GM18870 (cell line): ENCODE measurements at regions not wholly inside any gene's neighbourhood (a gene's known extent, or its start where the extent isn't known, plus 50 kb on each side); places are given as distances from the start of the nearest gene placed in this dataset.

ENCODE experiments used
- ATAC-seq: cut with Tn5 transposase; IDR thresholded peaks from one replicate; pipeline ENCODE4 v1.9.1; 2021; ENCODE audit warnings: moderate library complexity; ENCODE audit not compliant: unreplicated experiment

GRCh38 chr20:4095639-4096038 is 53.0 kb upstream of the SMOX start:
- ATAC-seq = no peak

DNA sequence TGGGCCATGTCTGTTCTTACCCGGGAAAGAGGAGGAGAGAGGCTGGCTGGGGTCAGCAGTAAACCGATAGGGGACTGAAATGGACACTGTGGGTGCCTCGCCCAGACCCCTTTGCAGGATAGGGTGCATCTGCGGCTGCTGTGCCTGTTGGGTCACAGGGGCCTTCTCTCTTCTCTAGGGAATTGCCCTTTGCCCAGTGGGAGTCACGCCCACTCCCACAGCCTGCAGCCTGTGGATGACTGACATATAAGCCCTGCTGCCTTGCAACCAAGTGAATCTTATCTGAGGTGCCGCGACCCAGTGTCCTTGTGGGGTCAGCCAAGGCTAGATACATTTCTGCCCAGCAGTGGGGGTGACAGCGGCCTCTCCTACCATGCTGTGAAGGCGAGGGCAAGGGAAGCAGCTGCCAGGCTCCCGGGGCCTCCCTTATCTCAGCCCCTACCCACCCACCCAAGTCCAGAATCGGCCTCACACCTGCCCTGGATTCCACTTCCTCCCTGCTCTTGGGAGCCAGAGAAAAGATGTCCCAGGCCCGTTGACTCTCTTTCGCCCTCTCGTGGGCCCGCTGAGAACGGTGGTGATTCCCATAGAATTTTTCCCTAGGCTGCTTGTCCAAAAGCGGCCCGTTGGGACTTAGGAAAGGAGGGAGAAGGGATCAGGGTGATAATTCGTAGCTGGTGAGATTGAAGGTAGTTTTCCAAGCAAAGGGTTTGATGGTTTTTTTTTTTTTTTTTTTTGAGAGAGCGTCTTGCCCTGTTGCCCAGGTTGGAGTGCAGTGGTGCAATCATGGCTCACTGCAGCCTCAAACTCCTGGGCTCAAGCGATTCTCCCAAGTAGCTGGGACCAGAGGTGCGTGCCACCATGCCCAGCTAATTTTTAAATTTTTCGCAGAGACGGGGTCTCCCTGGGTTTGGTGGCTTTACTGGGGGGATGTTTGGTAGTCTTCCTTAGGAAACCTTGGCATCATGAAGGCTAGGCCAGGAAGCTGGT is 56.8 kb upstream of the SMOX start:
- no peak for ATAC-seq

GRCh38 chr20:4090756-4091489 is 57.7 kb upstream of the SMOX start:
- no peak for ATAC-seq

DNA sequence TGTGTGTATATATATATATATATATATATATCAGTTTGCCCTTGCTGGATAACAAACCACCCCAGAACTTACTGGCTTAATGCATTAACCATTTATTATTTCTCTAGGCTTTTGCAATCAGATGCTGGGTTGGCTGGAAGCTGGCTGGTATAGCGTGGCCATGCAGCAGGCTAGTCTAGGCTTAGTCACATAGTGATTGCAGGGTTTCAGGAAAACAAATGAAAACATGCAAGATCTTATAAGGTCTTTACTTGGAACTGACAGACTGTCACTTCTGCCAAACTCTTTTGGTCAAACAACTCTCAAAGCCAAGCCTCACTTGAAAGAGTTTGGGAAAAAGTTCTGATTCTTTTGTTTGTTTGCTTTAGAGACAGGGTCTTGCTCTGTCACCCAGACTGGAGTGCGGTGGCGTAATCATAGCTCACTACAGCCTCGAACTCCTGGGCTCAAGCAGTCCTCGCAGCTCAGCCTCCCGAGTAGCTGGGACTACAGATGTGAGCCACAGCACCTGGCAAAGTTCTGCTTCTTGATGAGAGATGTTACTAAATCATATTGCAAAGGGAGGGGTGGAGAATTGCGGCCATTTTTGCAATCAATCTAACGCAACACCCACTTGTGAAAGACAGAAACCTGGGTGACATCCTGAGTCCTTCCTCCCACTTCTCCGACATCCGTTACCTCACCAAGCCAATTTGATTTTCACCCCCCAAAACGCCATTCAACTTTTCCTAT is 58.7 kb upstream of the SMOX start:
- ATAC-seq = no peak

GRCh38 chr20:4088766-4089165 is 59.9 kb upstream of the SMOX start:
- ATAC-seq = no peak

DNA sequence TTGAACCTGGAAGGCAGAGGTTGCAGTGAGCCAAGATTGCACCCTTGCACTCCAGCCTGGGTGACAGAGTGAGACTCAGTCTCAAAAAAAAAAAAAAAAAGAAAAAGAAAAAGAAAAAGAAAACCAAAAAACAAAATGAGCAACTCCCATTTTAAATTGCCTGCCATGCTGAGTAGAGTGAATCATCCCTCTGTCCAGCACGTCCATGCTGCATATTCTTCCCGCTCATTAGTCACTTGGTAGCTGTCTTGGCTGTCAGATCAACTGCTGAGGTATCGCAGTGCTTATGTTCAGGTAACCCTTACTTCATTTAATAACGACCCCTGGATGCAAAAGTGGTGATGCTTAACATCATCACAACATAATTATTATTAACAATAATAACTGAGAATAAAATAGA is 60.7 kb upstream of the SMOX start:
- no peak for ATAC-seq

GRCh38 chr20:4086771-4087687 is 61.6 kb upstream of the SMOX start:
- no peak for ATAC-seq

GRCh38 chr20:4084721-4085120 is 63.9 kb upstream of the SMOX start:
- ATAC-seq = no peak

DNA sequence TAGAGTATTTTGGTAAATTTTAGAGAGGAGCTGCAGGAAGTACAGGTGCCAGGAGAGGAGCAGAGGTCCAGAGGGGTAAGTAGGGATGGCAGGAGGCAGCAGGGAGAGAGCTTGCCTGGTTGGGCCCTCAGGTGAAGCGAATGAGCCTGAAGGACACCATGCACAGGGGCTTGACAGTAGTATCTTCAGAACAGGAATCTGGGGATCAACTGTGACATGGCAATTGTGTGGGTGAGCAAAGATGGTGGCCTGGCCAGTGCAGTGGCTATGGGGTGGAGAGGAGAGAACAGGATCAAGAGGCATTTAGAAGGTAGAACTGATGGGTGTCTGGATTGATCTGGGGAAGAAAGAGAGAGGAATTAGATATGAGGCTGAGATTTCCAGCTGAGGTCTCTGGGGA is 64.5 kb upstream of the SMOX start:
- no peak for ATAC-seq

- no peak for ATAC-seq
Measured at GRCh38 chr20:4083098-4083865, 65.3 kb upstream of the SMOX start.

GRCh38 chr20:4082406-4083097 is 66.1 kb upstream of the SMOX start:
- peak; percentile 56 for ATAC-seq

GRCh38 chr20:4081421-4081820 is 66.1 kb upstream of the RNF24 start:
- ATAC-seq = no peak

GRCh38 chr20:4076671-4077070 is 61.3 kb upstream of the RNF24 start:
- ATAC-seq = no peak

DNA sequence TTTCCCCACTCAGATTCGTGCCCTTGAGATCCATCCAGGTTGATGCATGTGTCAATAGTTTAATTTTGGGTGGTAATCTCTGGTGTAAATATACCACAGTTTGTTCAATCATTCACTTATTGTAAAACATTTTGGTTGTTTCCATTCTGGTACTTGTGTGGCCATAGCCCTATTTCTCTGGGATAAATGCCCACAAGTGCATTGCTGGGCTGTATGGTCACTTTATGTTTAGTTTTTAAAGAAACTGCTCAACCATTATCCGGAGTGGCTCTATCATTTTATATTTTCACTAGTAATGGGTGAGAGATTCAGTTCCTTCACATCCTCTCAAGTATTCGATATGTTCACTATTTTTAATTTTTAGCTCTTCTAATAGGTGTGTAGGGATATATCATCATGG is 60.7 kb upstream of the RNF24 start:
- ATAC-seq = no peak

GRCh38 chr20:4074877-4075455 is 59.6 kb upstream of the RNF24 start:
- no peak for ATAC-seq

DNA sequence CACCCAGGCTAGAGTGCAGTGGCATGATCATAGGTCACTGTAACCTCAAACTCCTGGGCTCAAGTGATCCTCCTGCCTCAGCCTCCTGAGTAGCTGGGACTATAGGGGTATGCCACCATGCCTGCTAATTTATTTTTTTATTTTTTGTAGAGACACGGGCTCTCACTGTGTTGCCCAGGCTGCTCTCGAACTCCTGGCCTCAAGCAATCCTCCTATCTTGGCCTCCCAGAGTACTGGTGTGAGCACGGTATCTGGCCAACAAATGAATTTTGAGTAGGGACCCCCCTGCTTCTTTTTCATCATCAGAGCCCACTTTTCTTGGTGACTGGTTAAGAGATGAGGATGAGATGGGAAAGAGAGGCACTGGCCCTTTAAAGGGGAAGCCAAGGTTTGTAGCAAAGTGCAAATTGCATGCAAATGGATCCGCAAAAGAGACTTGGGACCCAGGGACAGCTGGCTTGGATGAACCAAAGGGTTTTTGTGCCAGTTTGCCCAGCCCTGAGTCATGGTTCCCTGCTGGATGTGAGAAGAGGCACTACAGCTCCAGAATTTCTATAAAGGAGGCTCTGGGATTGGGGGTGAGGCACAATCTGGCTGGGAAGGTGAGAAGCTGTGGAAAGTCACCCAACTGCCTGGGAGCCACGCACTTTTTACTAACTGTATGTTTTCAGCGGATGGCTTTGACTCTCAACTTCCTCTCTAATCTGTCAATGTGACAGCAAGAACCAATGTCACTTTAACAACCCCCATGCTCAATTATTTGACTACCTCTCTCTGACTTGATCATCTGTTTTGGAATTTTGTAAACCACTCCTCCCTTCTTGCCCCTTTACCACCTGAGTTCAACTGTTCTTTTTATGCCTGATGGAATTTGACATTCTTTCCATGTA is 58.7 kb upstream of the RNF24 start:
- ATAC-seq = no peak

- no peak for ATAC-seq
Measured at GRCh38 chr20:4071178-4071693, 55.9 kb upstream of the RNF24 start.
